IMR-90 (cell line): ENCODE measurements at regions not wholly inside any gene's neighbourhood (a gene's known extent, or its start where the extent isn't known, plus 50 kb on each side); places are given as distances from the start of the nearest gene placed in this dataset.

Source experiments
- CEBPB ChIP-seq: IDR thresholded peaks from 2 replicates; pipeline ENCODE4 v1.6.1; 2012; ENCODE audit warnings: low read depth, low read length, improper control_type of control experiment
- CTCF ChIP-seq: conservative IDR thresholded peaks from 2 replicates; pipeline ENCODE4 v1.5.1; 2012; ENCODE audit warnings: mild to moderate bottlenecking, low read depth, low read length, improper control_type of control experiment
- ELK1 ChIP-seq: fragments of 150-350 bp; IDR thresholded peaks from 2 replicates; pipeline ENCODE4 v1.6.1; 2016; ENCODE audit warnings: low read depth, mild to moderate bottlenecking, low read length, moderate library complexity, borderline replicate concordance
- FOS ChIP-seq: fragments of 150-350 bp; IDR thresholded peaks from 2 replicates; pipeline ENCODE4 v1.6.1; 2016; ENCODE audit warnings: low read depth, low read length
- MAZ ChIP-seq: IDR thresholded peaks from 2 replicates; pipeline ENCODE4 v1.6.1; 2012; ENCODE audit warnings: low read depth, mild to moderate bottlenecking, low read length, improper control_type of control experiment, moderate library complexity, borderline replicate concordance
- MXI1 ChIP-seq: IDR thresholded peaks from 2 replicates; pipeline ENCODE4 v1.6.1; 2012; ENCODE audit warnings: low read depth, mild to moderate bottlenecking, low read length, moderate library complexity, borderline replicate concordance
- POLR2A ChIP-seq: IDR thresholded peaks from 2 replicates; pipeline ENCODE4 v1.6.1; 2012; ENCODE audit warnings: mild to moderate bottlenecking, low read depth, low read length
- RAD21 ChIP-seq: IDR thresholded peaks from 2 replicates; pipeline ENCODE4 v1.6.1; 2012; ENCODE audit warnings: low read length, improper control_type of control experiment
- RCOR1 ChIP-seq: IDR thresholded peaks from 2 replicates; pipeline ENCODE4 v1.6.1; 2012; ENCODE audit warnings: mild to moderate bottlenecking, low read length, improper control_type of control experiment; ENCODE audit not compliant: insufficient replicate concordance
- RFX5 ChIP-seq: IDR thresholded peaks from 2 replicates; pipeline ENCODE4 v1.8.0; 2012; ENCODE audit warnings: low read depth, mild to moderate bottlenecking, low read length, moderate library complexity
- USF2 ChIP-seq: fragments of 150-350 bp; IDR thresholded peaks from 2 replicates; pipeline ENCODE4 v1.6.1; 2017; ENCODE audit warnings: mild to moderate bottlenecking, antibody characterized with exemption, low read length, low read depth

- TF ChIP-seq CTCF (no peak), CEBPB (no peak), USF2 (no peak), MAZ (no peak), MXI1 (no peak), RAD21 (no peak), FOS (no peak), POLR2A (no peak), ELK1 (no peak), RFX5 (no peak), RCOR1 (no peak)
These were observed 1075.1 kb downstream of the NR2F1-AS1 start for GRCh38 chr5:92505925-92506324.
